ENCODE measurements at regions not wholly inside any gene's neighbourhood (a gene's known extent, or its start where the extent isn't known, plus 50 kb on each side); places are given as distances from the start of the nearest gene placed in this dataset.
"Not testable (repeated sequence)": the region's sequence is repeated elsewhere in the genome, so short reads cannot be mapped to it uniquely, and the experiment has no call there.

DNA sequence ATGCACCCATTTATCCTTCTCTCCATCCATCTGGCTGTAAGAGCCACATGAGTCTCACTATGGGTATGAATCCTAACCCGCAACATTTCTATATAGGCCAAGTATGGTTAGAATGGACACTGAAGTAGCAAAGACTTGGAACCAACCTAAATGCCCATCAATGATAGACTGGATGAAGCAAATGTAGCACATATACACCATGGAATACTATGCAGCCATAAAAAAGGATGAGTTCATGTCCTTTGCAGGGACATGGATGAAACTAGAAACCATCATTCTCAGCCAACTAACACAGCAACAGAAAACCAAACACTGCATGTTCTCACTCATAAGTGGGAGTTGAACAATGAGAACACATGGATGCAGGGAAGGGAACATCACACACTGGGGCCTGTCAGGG is 111.5 kb upstream of the SEM1 start:
- TF ChIP-seq, protein P1, sequence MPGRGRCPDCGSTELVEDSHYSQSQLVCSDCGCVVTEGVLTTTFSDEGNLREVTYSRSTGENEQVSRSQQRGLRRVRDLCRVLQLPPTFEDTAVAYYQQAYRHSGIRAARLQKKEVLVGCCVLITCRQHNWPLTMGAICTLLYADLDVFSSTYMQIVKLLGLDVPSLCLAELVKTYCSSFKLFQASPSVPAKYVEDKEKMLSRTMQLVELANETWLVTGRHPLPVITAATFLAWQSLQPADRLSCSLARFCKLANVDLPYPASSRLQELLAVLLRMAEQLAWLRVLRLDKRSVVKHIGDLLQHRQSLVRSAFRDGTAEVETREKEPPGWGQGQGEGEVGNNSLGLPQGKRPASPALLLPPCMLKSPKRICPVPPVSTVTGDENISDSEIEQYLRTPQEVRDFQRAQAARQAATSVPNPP (CRISPR knock-in tag; IDR thresholded peaks at IDR 0.05), result not testable (repeated sequence)
- TF ChIP-seq ELF1 (CRISPR knock-in tag; IDR thresholded peaks at IDR 0.05); ZNF10 (CRISPR knock-in tag; IDR thresholded peaks at IDR 0.05; ENCODE audit: borderline replicate concordance, low read depth); FOXJ3 (CRISPR knock-in tag; IDR thresholded peaks at IDR 0.05; ENCODE audit: borderline replicate concordance); POLR2AphosphoS5 (IDR thresholded peaks at IDR 0.05; ENCODE audit: low read depth, low read length); ZNF232 (CRISPR knock-in tag; IDR thresholded peaks at IDR 0.05; ENCODE audit: borderline replicate concordance); JUN (CRISPR knock-in tag; IDR thresholded peaks at IDR 0.05); ZNF224 (CRISPR knock-in tag; IDR thresholded peaks at IDR 0.05); NRL (CRISPR knock-in tag; IDR thresholded peaks at IDR 0.05; ENCODE audit: borderline replicate concordance); NFIC (IDR thresholded peaks at IDR 0.05; ENCODE audit: low read length): not testable (repeated sequence)
- TF ChIP-seq, protein P2, sequence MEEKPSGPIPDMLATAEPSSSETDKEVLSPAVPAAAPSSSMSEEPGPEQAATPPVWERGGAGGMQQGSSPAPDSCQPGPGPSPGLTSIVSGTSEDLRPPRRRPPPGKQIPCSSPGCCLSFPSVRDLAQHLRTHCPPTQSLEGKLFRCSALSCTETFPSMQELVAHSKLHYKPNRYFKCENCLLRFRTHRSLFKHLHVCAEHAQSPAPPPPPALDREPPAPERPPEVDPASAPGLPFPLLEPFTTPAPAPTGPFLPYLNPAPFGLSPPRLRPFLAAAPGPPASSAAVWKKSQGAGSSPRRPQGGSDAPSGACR (CRISPR knock-in tag; IDR thresholded peaks at IDR 0.05), result not testable (repeated sequence)
- TF ChIP-seq, protein P3, sequence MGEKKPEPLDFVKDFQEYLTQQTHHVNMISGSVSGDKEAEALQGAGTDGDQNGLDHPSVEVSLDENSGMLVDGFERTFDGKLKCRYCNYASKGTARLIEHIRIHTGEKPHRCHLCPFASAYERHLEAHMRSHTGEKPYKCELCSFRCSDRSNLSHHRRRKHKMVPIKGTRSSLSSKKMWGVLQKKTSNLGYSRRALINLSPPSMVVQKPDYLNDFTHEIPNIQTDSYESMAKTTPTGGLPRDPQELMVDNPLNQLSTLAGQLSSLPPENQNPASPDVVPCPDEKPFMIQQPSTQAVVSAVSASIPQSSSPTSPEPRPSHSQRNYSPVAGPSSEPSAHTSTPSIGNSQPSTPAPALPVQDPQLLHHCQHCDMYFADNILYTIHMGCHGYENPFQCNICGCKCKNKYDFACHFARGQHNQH (CRISPR knock-in tag; IDR thresholded peaks at IDR 0.05), result not testable (repeated sequence)
